HEK293 (cell line): ENCODE measurements at regions not wholly inside any gene's neighbourhood (a gene's known extent, or its start where the extent isn't known, plus 50 kb on each side); places are given as distances from the start of the nearest gene placed in this dataset.

Experiments
- CTCF ChIA-PET: fragments of 350-600 bp; formaldehyde crosslinking; extraction: SDS; loops from one replicate; lab custom pipeline; 2021; ENCODE audit warnings: antibody characterized with exemption; lab: Yijun Ruan, JAX
- POLR2A ChIA-PET: fragments of 300-600 bp; formaldehyde crosslinking; extraction: SDS; loops from one replicate; lab custom pipeline; 2020; ENCODE audit warnings: antibody characterized with exemption, inconsistent platforms; lab: Yijun Ruan, JAX
- H3K27ac ChIP-seq: fragments of 200-500 bp; sonication (Bioruptor generic); 2 replicates; pipeline ENCODE4 v1.5.1; 2014; ENCODE audit warnings: low read depth, low read length, control low read depth, inconsistent platforms; ENCODE audit errors: extremely low read depth
- H3K36me3 ChIP-seq, 2 experiments: fragments of 200-500 bp in 1 of 2; sonication (Bioruptor generic) in 1 of 2; 1 replicate in 1 of 2; 2 replicates in 1 of 2; pipeline ENCODE4 v1.5.1; 2014 to 2017; ENCODE audit warnings: inconsistent platforms in 2 of 2, low read length in 2 of 2; ENCODE audit not compliant: control insufficient read depth in 2 of 2, insufficient read depth in 1 of 2
- H3K4me1 ChIP-seq: fragments of 200-500 bp; sonication (Bioruptor generic); 2 replicates; pipeline ENCODE4 v1.5.1; 2014; ENCODE audit warnings: mild to moderate bottlenecking, low read length, inconsistent platforms; ENCODE audit not compliant: control insufficient read depth, insufficient read depth
- H3K4me3 ChIP-seq: 2 replicates; pipeline ENCODE4 v1.5.1; 2011; ENCODE audit warnings: low read depth, mild to moderate bottlenecking, control low read depth, low read length, moderate library complexity
- H3K9me3 ChIP-seq: fragments of 200-500 bp; sonication (Bioruptor generic); 2 replicates; pipeline ENCODE4 v1.5.1; 2014; ENCODE audit warnings: low read depth, low read length, inconsistent platforms; ENCODE audit not compliant: control insufficient read depth, insufficient read depth
- AEBP2 ChIP-seq: fragments of 450-650 bp; formaldehyde crosslinking; IDR thresholded peaks from 2 replicates; pipeline ENCODE4 v1.5.1; 2016; ENCODE audit warnings: missing biosample characterization, missing genetic modification characterization, borderline replicate concordance
- BCL11A ChIP-seq: fragments of 450-650 bp; formaldehyde crosslinking; IDR thresholded peaks from 2 replicates; pipeline ENCODE4 v1.5.1; 2016; ENCODE audit warnings: low read depth, missing biosample characterization, missing genetic modification characterization
- ELK4 ChIP-seq: IDR thresholded peaks from 2 replicates; pipeline ENCODE4 v1.6.1; 2011; ENCODE audit warnings: mild to moderate bottlenecking, low read depth, low read length, borderline replicate concordance
- GLIS1 ChIP-seq: fragments of 450-650 bp; formaldehyde crosslinking; IDR thresholded peaks from 2 replicates; pipeline ENCODE4 v1.5.1; 2016; ENCODE audit warnings: missing biosample characterization, missing genetic modification characterization
- HOXD13 ChIP-seq: sonication (generic); formaldehyde crosslinking; IDR thresholded peaks from 2 replicates; pipeline ENCODE4 v1.8.0; 2022; ENCODE audit warnings: missing genetic modification reagents, borderline replicate concordance
- IKZF3 ChIP-seq: fragments of 450-650 bp; IDR thresholded peaks from 2 replicates; pipeline ENCODE4 v1.5.0; 2018; ENCODE audit warnings: missing biosample characterization, mild to moderate bottlenecking, missing genetic modification characterization, moderate library complexity
- INSM2 ChIP-seq: fragments of 450-650 bp; formaldehyde crosslinking; IDR thresholded peaks from 2 replicates; pipeline ENCODE4 v1.5.1; 2016; ENCODE audit warnings: missing biosample characterization, missing genetic modification characterization
- KLF17 ChIP-seq: fragments of 450-650 bp; formaldehyde crosslinking; IDR thresholded peaks from 2 replicates; pipeline ENCODE4 v1.5.1; 2016; ENCODE audit warnings: missing biosample characterization, missing genetic modification characterization
- KLF7 ChIP-seq: fragments of 450-650 bp; formaldehyde crosslinking; IDR thresholded peaks from 2 replicates; pipeline ENCODE4 v1.5.1; 2016; ENCODE audit warnings: missing biosample characterization, missing genetic modification characterization, borderline replicate concordance
- MYNN ChIP-seq: fragments of 450-650 bp; formaldehyde crosslinking; IDR thresholded peaks from 2 replicates; pipeline ENCODE4 v1.5.1; 2016; ENCODE audit warnings: missing biosample characterization, missing genetic modification characterization, borderline replicate concordance
- TSHZ1 ChIP-seq: fragments of 450-650 bp; formaldehyde crosslinking; IDR thresholded peaks from 2 replicates; pipeline ENCODE4 v1.5.1; 2016; ENCODE audit warnings: missing biosample characterization, missing genetic modification characterization, borderline replicate concordance
- ZBTB20 ChIP-seq: fragments of 450-650 bp; formaldehyde crosslinking; IDR thresholded peaks from 2 replicates; pipeline ENCODE4 v1.5.1; 2016; ENCODE audit warnings: missing biosample characterization, missing genetic modification characterization
- ZBTB48 ChIP-seq: fragments of 450-650 bp; formaldehyde crosslinking; IDR thresholded peaks from 2 replicates; pipeline ENCODE4 v1.5.1; 2016; ENCODE audit warnings: missing biosample characterization, missing genetic modification characterization
- ZBTB8A ChIP-seq: fragments of 450-650 bp; formaldehyde crosslinking; IDR thresholded peaks from 2 replicates; pipeline ENCODE4 v1.5.1; 2016; ENCODE audit warnings: missing biosample characterization, missing genetic modification characterization
- ZNF112 ChIP-seq: fragments of 450-650 bp; formaldehyde crosslinking; IDR thresholded peaks from 2 replicates; pipeline ENCODE4 v1.5.0; 2017; ENCODE audit warnings: missing biosample characterization, missing genetic modification characterization
- ZNF133 ChIP-seq: fragments of 450-650 bp; formaldehyde crosslinking; IDR thresholded peaks from 2 replicates; pipeline ENCODE4 v1.5.1; 2016; ENCODE audit warnings: missing biosample characterization, missing genetic modification characterization
- ZNF138 ChIP-seq: fragments of 450-650 bp; formaldehyde crosslinking; IDR thresholded peaks from 2 replicates; pipeline ENCODE4 v1.5.1; 2016; ENCODE audit warnings: missing biosample characterization, missing genetic modification characterization, borderline replicate concordance
- ZNF16 ChIP-seq: fragments of 450-650 bp; formaldehyde crosslinking; IDR thresholded peaks from 2 replicates; pipeline ENCODE4 v1.5.1; 2016; ENCODE audit warnings: low read depth, missing biosample characterization, missing genetic modification characterization
- ZNF18 ChIP-seq: fragments of 450-650 bp; formaldehyde crosslinking; IDR thresholded peaks from 2 replicates; pipeline ENCODE4 v1.5.1; 2016; ENCODE audit warnings: missing biosample characterization, missing genetic modification characterization
- ZNF2 ChIP-seq: fragments of 450-650 bp; formaldehyde crosslinking; IDR thresholded peaks from 2 replicates; pipeline ENCODE4 v1.5.1; 2016; ENCODE audit warnings: missing biosample characterization, missing genetic modification characterization
- ZNF248 ChIP-seq: fragments of 450-650 bp; formaldehyde crosslinking; IDR thresholded peaks from 2 replicates; pipeline ENCODE4 v1.5.1; 2017; ENCODE audit warnings: missing biosample characterization, missing genetic modification characterization
- ZNF302 ChIP-seq: fragments of 450-650 bp; formaldehyde crosslinking; IDR thresholded peaks from 2 replicates; pipeline ENCODE4 v1.5.1; 2016; ENCODE audit warnings: missing biosample characterization, missing genetic modification characterization, low read depth
- ZNF366 ChIP-seq: fragments of 450-650 bp; formaldehyde crosslinking; conservative IDR thresholded peaks from 2 replicates; pipeline ENCODE4 v1.5.1; 2016; ENCODE audit warnings: missing biosample characterization, missing genetic modification characterization
- ZNF473 ChIP-seq: fragments of 450-650 bp; formaldehyde crosslinking; IDR thresholded peaks from 2 replicates; pipeline ENCODE4 v1.5.1; 2017; ENCODE audit warnings: missing biosample characterization, missing genetic modification characterization
- ZNF555 ChIP-seq: fragments of 450-650 bp; formaldehyde crosslinking; conservative IDR thresholded peaks from 2 replicates; pipeline ENCODE4 v1.5.1; 2017; ENCODE audit warnings: missing biosample characterization, mild to moderate bottlenecking, missing genetic modification characterization, inconsistent platforms
- ZNF596 ChIP-seq: fragments of 450-650 bp; IDR thresholded peaks from 2 replicates; pipeline ENCODE4 v1.5.0; 2018; ENCODE audit warnings: missing biosample characterization, mild to moderate bottlenecking, missing genetic modification characterization, moderate library complexity
- ZNF629 ChIP-seq: fragments of 450-650 bp; formaldehyde crosslinking; IDR thresholded peaks from 2 replicates; pipeline ENCODE4 v1.5.1; 2017; ENCODE audit warnings: missing biosample characterization, missing genetic modification characterization

- TF ChIP-seq ELK4 (no peak), ZBTB20 (no peak), ZNF629 (no peak), ZNF133 (tag by site-specific recombination) (no peak), ZNF596 (no peak), ZNF138 (tag by site-specific recombination) (no peak), ZNF248 (tag by site-specific recombination) (no peak), ZNF473 (tag by site-specific recombination) (no peak), ZNF555 (tag by site-specific recombination) (no peak)
Observed at GRCh38 chr11:129578006-129578405, 202.4 kb downstream of the BARX2 start (continued).

GRCh38 chr11:129580278-129580677 is 204.6 kb downstream of the BARX2 start:
- ChIA-PET POLR2A (no interaction called here), CTCF (no interaction called here)
- Histone ChIP-seq H3K4me3 (no peak overlapping the region), H3K36me3 (no peaks in the 10 kb centered on the region), H3K4me1 (no peaks in the 10 kb centered on the region), H3K9me3 (no peaks in the 10 kb centered on the region), H3K27ac (no peak overlapping the region)
- no peak for TF ChIP-seq INSM2 (tag by site-specific recombination)
- TF ChIP-seq ZNF2 (tag by site-specific recombination), result no peak
- no peak for TF ChIP-seq AEBP2 (tag by site-specific recombination)
- no peak for TF ChIP-seq ZNF302 (tag by site-specific recombination)
- no peak for TF ChIP-seq IKZF3
- no peak for TF ChIP-seq KLF17
- TF ChIP-seq ZNF18 (tag by site-specific recombination), result no peak
- no peak for TF ChIP-seq KLF7 (tag by site-specific recombination)
- no peak for TF ChIP-seq BCL11A (tag by site-specific recombination)
- no peak for TF ChIP-seq ZBTB8A (tag by site-specific recombination)
- no peak for TF ChIP-seq GLIS1
- TF ChIP-seq TSHZ1 (tag by site-specific recombination), result no peak
- no peak for TF ChIP-seq ZNF366 (tag by site-specific recombination)
- no peak for TF ChIP-seq MYNN
- TF ChIP-seq ZNF112 (tag by site-specific recombination), result no peak
- no peak for TF ChIP-seq ZNF555 (tag by site-specific recombination)
- TF ChIP-seq ZBTB48 (tag by site-specific recombination), result no peak
- TF ChIP-seq ZNF16 (tag by site-specific recombination), result no peak
- no peak for TF ChIP-seq HOXD13 (CRISPR knock-in tag)
